PC-3 (cell line): ENCODE measurements at regions not wholly inside any gene's neighbourhood (a gene's known extent, or its start where the extent isn't known, plus 50 kb on each side); places are given as distances from the start of the nearest gene placed in this dataset.

Experiments
- CTCF ChIP-seq: fragments of 300-600 bp; sonication (generic); conservative IDR thresholded peaks from 2 replicates; pipeline ENCODE4 v1.5.1; 2017; ENCODE audit warnings: antibody characterized with exemption, low read depth, mild to moderate bottlenecking, low read length
- EZH2 ChIP-seq: fragments of 300-600 bp; sonication (generic); IDR thresholded peaks from one replicate; pipeline ENCODE4 v1.6.1; 2017; ENCODE audit warnings: antibody characterized with exemption, mild to moderate bottlenecking, low read length; ENCODE audit not compliant: unreplicated experiment
- EZH2phosphoT487 ChIP-seq: fragments of 300-600 bp; sonication (generic); IDR thresholded peaks from 2 replicates; pipeline ENCODE4 v1.6.1; 2018; ENCODE audit warnings: mild to moderate bottlenecking, antibody characterized with exemption, low read length, borderline replicate concordance

GRCh38 chr6:71608646-71609045 is 277.7 kb upstream of the RIMS1 start:
- TF ChIP-seq CTCF (no peak), EZH2 (no peak), EZH2phosphoT487 (no peak)
